ENCODE measurements at regions not wholly inside any gene's neighbourhood (a gene's known extent, or its start where the extent isn't known, plus 50 kb on each side); places are given as distances from the start of the nearest gene placed in this dataset.

DNA sequence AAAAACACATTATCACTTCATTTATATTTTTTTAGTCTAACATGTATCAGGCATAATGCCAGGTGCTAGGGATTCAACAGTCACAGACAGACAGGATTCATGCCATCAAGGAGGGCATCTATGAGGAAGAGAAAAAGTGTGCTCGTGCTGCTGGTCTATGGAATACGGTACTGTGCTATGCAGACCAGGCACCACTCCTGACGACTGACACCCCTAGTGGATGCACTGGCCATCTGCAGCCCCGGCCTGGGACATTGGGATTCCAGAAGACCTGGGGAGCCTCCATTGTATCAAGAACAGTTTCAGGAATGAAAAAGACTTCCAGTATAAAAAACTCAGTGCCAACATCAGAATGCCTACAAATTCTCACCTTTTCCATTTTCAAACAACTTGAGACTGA is 94.0 kb downstream of the KLF12 start:
- ATAC-seq, result peak in 1 of 2 donors; percentile 53

DNA sequence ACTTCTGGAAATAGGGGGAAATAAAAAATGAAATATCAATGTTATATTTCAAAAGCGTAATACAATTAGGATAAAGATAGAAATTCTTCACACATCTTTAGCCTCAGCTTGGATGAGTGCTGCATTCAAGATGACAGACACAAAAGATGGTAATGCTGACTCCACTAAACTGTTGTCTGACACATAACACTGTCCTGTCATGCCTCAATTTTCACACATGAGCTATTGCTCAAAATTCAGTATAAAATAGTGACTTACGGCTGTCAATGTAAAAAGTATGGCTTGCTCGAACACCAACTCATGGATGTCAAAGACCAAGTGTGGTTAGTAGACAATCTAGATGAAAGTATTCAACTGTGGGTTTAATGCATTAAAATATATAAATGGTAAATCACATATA is 94.5 kb downstream of the KLF12 start:
- no peak for ATAC-seq

DNA sequence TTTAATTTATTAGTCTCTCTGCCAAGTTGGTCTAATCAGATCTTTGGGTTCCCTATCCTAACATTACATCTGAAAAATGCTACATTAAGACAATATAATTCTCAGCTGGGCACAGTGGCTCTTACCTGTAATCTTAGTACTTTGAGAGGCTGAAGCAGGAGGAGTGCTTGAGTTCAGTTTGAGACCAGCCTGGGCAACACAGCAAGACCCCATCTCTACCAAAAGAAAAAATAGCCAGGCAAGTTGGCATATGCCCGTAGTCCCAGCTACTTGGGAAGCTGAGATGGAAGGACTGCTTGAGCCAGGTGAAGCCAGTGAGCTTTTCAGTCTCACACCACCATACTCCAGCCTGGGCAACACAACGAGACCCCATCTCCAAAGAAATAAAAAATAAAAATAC is 95.0 kb downstream of the KLF12 start:
- no peak for ATAC-seq

DNA sequence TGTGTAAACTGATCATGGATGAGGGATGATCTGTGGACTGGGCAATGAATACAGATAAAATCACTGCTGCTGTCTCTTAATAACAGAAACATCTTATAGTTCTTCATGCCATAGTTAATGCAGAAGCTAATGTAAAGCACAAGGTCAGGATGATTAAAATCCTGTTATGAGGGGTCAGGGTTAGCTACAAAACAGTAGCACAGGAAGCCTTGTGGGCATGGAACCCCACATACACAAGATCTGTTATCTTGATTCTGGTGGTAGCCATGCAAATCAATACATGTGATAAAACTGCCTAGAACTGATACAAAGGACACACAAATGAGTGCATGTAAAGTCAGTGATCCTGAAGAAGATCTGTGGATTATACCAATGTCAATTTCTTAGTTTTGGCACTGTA is 96.4 kb downstream of the KLF12 start:
- ATAC-seq, result peak in 1 of 2 donors; percentile 33

DNA sequence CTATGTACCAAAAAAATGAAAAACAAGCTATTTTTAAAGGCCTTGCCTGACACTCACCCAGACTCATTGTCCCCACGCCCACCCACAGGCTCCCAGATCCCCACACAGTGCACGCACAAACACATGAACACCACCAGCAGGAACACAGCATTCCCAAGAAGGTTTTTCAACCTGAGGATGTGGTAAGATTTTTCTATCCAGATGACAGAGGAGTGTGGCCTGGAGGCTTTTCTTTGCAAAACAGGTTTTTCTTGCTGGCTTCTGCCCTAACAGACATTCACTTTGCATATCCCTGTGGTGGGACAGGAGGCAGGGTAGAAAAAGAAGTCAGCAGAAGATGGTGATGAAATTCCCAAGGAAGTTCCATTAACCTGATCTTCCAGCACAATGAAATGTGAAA is 97.8 kb downstream of the KLF12 start:
- no peak for ATAC-seq

DNA sequence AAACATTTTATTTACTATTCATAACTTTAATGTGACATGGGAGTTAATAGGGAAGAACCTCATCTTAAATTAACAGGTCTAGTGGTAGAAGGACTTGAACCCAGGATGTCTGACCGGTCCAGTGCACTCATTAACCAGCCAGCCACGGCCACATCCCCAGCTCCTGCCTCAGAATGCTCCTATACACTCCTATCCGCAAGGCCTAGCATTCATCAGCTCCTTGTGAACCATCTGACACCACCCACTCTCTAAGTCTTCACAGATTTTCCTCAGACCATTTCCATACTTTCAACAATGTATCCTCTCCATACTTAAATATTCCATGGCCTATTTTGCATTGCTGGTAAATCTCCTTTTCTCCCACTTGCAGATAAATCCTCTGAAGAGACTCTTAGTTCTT is 98.3 kb downstream of the KLF12 start:
- no peak for ATAC-seq

DNA sequence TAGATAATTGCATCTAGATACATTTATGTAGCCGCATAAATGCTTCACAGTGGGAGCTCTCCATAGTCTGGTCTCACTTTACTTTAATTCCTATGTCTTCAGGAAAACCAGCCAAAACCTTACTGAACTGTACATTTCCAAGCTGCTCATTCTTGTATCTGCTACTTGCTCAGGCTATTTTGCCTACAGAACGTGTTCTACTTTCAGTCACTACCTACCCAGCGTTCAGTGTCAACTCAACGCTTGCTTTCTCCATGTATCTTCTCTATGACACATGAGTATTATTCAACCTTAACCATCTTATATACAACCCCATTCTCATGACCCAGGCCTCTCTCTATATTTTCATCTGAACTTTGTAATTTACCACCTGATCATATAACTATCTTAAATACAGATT is 101.9 kb downstream of the KLF12 start:
- ATAC-seq, result no peak

DNA sequence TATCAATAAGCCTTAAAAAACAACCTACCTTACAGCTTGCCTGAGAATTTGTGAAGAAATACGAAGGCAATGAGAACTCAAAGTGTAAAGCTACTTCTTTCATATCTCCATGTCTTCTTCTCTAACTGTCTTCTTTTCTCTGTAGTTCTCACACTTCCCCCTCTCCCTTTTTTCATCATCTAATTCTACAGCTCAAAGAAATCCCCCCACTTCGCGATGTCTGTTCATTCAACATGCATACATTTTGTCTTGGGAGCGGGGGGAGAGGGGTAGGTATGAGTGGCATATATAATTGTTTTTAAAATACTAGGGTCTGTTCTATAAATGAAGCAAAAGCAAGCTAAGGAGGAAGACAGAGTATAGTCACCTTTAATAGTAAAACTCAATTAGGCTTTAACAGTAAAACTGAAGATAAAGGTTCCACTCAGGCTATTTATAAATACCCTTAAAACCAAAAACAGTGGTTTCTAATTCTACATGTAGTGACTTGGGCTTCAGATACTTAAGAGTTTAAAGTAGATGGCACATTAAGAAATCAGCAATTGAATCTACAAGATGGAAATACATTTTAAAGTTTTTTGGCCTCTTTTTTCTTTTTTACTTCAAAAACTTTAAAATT is 106.9 kb downstream of the KLF12 start:
- peak; percentile 14 to 33 for ATAC-seq

DNA sequence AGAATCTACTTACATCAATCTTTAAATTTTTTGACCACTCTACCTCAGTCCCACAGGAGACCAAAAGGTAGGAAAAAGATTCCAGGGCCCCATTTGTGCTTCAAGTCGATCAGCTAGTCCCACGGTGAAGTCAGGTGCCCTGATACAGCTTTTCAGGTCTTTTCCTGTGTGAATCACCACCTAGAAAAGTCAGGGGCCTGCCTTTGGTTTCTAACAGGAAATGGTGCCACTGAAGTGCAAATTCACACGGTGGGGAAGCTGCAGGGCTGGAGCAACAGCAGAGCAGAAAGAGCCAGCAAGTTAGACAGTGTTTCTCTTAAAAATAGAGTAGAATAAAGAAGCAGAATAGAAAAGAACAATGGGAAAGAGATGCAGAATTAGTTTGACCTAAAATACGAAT is 107.5 kb downstream of the KLF12 start:
- peak; percentile 94 to 98 for ATAC-seq

DNA sequence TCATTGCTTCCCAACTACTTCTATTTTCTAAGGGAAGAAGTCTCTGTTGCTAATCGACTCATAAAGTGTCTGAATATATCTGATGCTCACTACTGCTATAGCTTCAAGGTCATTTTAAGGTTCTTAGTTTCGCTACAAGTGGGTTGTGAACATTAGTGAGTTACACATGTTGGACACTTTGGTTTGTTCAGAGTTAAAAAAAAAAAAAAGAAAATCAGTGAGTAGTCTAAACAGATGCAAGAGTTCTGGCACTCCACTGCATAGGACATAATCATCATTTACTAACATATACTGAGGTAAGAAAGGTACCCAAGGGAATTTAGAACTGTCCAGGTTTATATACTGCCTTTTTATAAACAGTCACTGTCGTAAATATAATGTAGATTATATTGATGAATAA is 108.8 kb downstream of the KLF12 start:
- ATAC-seq, result no peak

DNA sequence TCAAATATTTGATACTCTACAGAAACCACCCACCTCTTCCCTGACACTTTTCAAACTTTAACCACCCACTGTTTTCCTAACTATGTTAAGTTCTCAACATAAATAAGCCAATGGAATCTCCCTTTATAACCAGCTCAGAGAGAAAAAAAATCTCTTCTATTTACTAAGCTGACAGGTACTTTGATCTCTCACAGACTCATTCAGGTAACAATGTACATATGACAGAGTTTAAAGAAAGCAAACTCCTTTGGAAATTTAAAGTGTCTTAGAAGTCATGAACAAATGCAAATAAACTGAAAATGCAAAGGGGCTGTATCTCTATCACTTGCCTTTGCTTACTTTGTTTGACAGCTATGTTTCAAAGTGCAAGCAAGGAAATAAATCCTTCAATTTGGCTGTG is 109.3 kb downstream of the KLF12 start:
- no peak for ATAC-seq

DNA sequence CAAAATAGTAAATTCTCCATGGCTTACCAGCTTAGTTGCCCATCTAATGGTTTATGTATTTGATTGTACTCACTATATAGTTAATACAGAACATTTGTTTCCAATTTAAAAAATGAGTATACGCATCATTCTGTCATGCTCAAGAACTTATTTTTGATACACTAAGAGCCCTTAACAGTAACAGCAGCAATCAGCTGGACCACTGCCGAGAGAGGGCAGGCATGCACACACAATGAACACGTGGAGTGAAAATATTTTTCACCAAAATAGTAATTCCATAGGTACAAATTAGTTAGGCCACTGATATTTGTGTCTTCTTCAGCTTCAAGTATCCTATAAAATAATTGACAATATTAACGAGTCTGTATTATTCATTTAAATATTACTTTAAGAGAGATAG is 109.9 kb downstream of the KLF12 start:
- no peak for ATAC-seq

DNA sequence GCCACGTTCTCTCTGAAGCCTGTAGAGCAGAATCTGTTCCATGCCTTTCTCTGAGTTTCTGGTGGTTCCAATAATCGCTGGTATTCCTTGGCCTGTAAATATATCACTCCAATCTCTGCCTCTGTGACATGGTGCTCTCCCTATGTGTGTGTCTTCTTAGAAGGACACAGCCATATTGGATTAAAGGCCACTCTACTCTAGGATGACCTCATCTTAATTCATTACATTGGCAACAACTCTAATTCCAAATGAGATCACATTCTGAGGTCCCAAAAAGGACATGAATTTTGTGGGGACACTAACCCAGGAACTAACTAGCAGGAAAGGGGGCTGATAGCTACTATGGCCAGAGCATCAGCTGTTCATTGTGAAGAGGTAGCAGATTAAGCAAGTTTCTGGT is 110.7 kb downstream of the KLF12 start:
- no peak for ATAC-seq

DNA sequence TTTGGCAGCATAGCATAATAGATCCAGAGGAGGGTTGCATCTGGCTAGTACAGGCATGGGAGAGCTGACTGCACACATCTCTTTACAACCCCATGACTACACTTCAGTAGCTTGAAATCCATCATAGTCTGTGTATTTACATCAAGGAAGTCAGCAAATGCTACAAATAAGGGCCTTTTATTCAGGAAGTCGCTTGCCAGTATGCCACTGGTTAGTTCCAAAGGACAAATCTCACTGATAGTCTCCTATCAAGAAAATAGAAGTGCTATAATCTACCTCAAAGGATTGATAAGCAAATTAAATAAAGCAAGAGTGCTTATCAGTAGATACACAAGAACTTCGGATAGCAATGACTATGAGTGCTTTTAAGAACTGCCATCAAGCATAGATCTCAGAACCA is 112.7 kb downstream of the KLF12 start:
- ATAC-seq, result no peak

DNA sequence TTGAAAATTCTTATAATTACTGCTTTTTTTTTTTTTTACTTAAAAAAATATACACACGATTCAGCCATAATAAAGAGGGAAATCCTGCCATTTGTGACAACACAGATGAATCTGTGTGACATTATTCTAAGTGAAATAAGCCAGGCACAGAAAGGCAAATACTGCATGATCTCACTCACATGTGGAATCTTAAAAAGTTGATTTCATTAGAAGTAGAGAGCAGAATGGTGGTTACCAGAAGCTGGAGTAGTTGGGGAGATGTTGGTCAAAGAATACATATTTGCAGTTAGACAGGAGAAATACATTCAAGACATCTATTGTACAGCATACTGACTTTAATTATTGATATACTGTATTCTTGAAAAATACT is 116.2 kb downstream of the KLF12 start:
- ATAC-seq, result no peak

DNA sequence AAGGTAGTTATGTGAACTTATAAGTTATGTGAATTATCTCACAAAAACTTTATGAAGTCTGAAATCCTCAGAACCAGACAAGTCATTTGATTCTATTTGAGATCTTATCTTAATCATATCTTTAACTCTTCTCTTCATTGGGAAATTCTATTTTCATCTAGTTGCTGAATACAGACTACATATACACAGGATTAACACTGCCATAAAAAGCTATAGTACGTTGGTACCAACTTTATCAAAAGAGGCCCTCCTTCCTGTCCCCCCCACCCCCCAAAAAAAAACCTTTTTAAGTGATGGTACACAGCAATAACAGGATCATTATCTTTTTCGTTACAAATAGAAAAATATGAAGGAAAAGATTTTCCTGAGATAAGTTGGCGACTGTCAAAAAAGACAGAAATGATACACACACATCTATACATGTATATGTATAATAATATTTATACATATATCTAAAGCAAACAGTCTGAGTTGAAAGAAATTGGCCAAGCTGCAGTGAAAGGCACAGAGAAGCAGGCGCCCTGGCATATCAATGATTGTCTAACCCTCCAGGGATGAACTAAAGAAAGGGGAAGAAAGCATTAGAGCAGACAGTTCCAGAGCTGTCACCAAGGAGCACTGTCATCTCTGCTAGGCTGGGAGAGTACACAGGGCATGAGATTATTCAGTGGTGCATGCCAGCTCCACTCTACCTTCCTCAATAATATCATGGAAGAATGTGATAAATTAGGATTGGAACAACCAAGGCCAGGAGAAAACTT is 116.7 kb downstream of the KLF12 start:
- no peak for ATAC-seq

DNA sequence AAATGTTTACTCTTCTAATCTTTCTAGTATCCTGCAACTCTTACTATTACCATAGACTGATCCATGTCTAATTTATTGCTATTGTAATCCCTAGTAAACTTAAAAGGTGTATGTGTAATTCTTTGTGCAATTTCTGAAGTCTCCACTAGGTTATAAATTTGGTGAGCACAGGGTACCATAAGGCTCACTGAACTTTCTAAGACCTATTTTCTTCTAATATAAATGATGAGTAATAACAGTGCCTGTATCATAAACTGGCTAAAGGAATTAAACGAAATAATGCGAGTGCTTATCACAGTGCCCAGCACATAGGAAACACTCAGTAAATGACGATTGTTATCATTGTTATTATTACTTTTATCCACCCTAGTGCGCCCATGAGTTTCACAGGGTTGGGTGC is 119.1 kb downstream of the KLF12 start:
- ATAC-seq, result peak; percentile 61 to 81

DNA sequence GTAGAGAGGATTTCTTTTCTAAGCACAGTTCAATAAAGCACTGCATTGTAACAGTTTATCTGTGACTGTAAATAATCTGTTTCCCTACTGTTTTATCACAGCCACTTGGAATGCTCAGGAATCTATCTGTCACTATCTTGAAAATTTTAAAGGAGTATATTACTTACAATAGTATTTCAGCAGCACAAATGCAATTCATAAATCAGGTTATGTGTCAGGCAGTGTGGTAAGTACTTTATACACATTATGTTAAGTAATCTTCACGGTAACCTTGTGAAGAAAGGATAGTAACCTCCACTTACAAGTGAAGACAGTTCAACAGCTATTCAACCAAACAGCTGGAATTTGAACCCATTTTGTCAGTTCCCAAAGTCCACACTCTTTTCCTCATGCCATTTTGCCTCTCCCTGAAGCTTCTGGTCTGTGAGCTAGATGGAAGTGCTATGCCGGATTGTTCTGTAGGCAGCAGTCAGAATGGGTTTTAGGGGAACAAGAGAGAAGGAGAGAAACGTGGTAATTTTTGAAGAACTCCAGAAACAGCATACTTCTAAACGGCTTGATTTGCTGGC is 125.0 kb downstream of the KLF12 start:
- ATAC-seq, result no peak

DNA sequence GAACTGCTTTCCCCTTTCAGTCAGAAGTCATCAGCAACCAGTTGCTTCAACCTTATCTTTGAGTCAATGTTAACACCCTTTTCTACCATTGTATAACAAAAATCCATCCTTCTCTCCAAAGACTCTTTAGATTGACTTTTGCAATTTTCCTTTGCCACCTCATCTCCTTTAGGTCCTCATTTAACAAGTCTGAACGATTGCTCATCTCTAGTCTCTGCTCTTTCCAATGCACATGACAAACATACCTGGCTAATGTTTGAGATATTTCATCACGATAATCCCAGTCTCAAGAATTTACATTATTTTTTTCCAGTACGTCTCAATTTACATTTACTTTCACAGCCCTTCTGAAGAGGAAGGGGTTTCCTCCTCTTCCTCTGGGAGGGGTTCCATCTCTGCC is 127.5 kb downstream of the KLF12 start:
- no peak for ATAC-seq

DNA sequence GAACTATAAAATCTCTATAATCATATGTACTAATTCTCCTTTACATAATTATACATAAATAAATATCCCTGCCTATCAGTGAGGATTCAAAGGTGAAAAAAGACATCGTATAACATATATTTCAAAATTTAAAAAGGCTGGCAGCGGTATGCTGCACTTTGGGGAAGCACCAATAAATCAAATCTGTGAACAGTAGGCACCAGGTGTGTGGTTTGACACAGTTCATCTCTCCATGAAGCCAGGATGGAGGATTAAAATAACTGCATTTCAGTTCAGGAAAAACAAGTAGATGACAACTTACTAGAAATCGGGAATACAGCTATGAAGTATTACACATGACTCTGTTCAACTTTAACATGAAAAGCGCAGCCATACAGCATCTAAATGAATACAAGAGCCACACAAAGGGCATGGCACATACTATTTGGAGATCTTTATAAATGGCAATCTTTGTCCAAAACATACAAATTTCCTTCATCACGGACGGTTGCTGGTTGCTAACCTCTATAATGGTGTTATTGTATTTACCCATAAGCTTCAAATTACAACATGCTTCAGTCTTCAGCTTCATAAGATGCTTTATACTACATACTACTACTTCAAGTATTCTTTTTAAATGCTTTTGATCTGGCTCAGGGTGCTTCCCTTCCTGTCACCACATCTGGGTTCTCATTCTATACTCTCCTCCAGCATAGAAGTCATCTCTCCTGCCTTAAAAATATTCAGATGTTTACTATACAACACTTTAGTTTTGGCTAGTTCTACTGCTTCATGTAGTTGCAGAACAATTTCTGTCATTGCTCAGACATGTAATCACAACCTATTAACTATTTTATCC is 128.7 kb downstream of the KLF12 start:
- ATAC-seq, result no peak

DNA sequence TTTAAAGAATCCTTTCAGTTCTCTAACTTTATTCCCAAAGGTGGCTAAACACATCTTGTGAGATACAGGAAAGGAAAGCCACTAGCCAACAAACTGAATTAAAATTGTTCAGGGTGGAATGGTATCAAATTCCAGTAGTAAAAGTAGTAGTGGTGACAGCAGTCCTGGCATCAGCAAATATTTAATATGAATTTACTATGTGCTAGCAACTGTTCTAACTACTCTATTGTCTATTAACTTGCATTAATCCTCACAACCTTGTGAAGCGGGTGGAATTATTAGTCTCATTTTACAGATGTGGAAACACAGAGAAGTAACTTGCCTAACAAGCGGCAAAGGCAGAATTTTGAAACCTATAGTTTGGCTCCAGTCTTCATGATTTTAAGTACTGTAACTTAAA is 130.1 kb downstream of the KLF12 start:
- ATAC-seq, result no peak

DNA sequence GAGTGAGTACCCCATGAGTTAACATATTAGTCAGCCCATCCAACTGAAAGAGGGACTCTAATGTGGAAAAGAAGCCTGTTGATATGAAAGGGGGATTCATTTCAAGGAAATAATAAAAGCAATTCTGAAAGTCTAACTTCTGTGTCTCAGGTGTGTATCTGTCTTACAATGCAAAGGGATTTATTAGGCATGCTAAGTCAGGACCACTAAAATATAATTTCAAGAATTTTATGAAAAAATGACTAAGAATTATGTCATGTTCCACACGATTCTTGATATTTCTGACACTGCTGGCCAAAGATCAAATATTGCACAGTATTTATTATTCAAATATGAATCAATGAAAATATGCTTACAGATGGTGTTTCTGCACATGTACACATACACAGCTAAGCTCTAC is 130.8 kb downstream of the KLF12 start:
- ATAC-seq, result peak; percentile 57 to 62

DNA sequence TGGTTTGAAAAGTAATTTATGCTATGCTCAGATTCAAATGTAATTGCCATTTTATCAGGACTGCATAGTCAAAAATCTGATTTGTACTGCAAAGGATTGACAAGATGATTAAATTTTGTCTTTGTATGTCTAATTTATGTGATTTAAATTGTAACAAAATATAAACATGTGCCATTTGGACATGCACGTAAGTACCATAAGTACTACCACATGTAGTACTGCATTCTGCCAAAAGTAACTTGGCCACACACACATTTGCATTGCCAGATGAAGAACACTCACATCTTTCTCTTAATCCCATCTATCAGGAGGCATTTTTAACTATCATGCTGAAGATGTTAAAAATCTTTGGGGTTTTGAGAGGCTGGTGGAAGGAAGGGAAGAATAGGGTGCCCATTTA is 133.3 kb downstream of the KLF12 start:
- no peak for ATAC-seq

DNA sequence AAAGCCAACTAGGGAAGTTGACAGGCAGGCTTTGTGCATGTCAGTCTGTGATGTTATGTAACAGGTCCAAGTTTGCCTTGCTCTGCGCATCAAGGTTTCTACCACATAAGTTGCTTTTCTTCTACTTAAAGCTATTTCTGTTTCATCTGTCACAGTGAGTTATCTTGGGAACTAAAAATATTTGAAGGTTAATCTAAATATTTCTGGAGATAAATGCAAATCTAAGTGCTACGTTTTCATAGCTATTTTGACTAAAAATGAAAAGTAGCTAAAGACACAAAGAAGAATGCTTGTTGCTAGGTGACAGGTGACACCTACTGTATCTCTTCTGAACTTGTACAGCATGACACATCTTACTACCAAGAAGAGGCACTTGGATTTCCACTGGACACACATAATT is 135.6 kb downstream of the KLF12 start:
- peak; percentile 64 to 80 for ATAC-seq
